HG03520 (cell line): ENCODE measurements at regions not wholly inside any gene's neighbourhood (a gene's known extent, or its start where the extent isn't known, plus 50 kb on each side); places are given as distances from the start of the nearest gene placed in this dataset.

ENCODE experiments used
- ATAC-seq: cut with Tn5 transposase; IDR thresholded peaks from one replicate; pipeline ENCODE4 v1.9.1; 2021; ENCODE audit warnings: mild to moderate bottlenecking, moderate library complexity; ENCODE audit not compliant: unreplicated experiment

GRCh38 chr4:30656828-30657227, 63.3 kb upstream of the PCDH7 start:
- no peak for ATAC-seq

GRCh38 chr4:30667919-30668318, 52.2 kb upstream of the PCDH7 start:
- no peak for ATAC-seq

- ATAC-seq, result no peak
Observed at GRCh38 chr4:30670206-30670605, 50.0 kb upstream of the PCDH7 start.
